ENCODE measurements at regions not wholly inside any gene's neighbourhood (a gene's known extent, or its start where the extent isn't known, plus 50 kb on each side); places are given as distances from the start of the nearest gene placed in this dataset.

DNA sequence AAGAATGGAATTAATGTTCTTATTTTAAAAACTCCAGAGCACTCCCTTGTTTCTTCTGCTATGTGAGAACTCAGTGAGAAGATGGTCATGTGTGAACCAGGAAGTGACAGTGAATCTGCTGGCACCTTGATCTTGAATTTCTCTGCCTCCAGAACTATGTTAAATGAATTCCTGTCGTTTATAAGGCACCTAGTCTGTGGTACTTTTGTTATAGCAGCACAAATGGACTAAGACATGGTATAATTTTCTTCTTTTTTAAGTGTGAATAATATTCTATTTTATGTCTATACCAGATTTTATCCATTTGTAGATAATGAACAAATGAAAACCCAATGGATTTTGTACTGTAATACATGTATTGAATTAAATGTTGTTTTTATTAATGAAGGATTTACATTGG is 601.9 kb upstream of the REG3G start:
- no peak overlapping the region for H3K27ac ChIP-seq

DNA sequence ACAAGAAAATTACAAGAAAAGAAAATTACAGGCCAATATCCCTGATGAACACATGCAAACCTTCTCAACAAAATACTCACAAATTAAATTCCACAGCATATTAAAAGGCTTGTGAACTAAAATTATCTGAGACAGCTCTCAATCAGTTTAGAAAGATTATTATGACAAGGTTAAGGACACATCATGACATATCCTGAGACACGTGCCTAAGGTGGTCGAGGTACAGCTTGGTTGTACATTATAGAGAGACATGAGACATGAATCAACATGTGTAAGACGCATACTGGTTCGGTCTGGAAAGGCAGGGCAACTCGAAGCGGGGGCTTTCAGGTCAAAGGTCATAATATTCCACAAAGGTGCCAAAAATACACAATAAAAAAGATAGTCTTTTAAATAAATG is 598.3 kb upstream of the REG3G start:
- TF ChIP-seq, protein P1, sequence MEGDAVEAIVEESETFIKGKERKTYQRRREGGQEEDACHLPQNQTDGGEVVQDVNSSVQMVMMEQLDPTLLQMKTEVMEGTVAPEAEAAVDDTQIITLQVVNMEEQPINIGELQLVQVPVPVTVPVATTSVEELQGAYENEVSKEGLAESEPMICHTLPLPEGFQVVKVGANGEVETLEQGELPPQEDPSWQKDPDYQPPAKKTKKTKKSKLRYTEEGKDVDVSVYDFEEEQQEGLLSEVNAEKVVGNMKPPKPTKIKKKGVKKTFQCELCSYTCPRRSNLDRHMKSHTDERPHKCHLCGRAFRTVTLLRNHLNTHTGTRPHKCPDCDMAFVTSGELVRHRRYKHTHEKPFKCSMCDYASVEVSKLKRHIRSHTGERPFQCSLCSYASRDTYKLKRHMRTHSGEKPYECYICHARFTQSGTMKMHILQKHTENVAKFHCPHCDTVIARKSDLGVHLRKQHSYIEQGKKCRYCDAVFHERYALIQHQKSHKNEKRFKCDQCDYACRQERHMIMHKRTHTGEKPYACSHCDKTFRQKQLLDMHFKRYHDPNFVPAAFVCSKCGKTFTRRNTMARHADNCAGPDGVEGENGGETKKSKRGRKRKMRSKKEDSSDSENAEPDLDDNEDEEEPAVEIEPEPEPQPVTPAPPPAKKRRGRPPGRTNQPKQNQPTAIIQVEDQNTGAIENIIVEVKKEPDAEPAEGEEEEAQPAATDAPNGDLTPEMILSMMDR (IDR thresholded peaks at IDR 0.05) = no peak
- no peak for TF ChIP-seq ZFX (IDR thresholded peaks at IDR 0.05; ENCODE audit: borderline replicate concordance)
- peak overlapping the region; percentile 68 for H3K27ac ChIP-seq

More for the DNA sequence above, 601.9 kb upstream of the REG3G start:
- TF ChIP-seq, protein P1 (IDR thresholded peaks at IDR 0.05) = no peak
- TF ChIP-seq ZFX (IDR thresholded peaks at IDR 0.05; ENCODE audit: borderline replicate concordance) = no peak

DNA sequence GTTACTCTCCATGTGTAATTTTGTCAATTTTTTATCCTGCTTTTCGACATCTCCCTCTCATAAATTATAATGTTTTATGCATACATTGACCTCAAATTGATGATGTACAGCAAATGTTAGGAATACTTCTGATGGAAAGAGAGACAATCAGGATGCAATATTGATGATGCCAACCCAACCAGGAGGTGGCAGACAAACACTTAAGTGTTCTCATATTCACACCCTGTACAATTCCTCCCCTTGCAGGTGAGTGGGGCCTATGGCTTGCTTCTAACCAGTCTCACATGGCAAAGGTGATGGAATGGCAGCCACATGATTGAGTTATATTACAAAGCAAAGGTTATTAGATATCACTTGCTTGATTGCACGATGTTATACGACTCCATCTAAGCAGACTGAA is 594.3 kb upstream of the REG3G start:
- no peak overlapping the region for H3K27ac ChIP-seq
- TF ChIP-seq ZFX (IDR thresholded peaks at IDR 0.05; ENCODE audit: borderline replicate concordance) = no peak
- TF ChIP-seq, protein P1 (IDR thresholded peaks at IDR 0.05) = peak; percentile 59

DNA sequence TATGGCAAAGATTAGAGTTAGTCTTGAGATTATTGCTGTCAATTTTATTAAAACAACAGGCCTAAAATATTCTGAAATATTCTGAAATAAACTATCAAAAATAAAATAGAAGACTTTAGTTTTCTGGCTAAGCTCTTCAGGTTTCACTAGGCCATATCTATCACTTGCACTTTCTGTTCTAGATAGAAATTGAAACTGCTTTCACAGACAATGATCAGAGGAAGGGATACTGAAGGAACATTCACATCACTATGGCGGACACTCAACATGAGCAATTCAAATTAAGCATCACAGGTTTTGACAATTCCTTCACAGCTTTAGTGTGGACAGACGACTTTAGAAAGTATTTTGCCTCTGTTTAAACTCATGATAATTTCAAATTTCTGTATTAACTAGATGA is 586.4 kb upstream of the REG3G start:
- no peak overlapping the region for H3K27ac ChIP-seq
- TF ChIP-seq ZFX (IDR thresholded peaks at IDR 0.05; ENCODE audit: borderline replicate concordance) = no peak
- TF ChIP-seq, protein P1 (IDR thresholded peaks at IDR 0.05) = no peak

DNA sequence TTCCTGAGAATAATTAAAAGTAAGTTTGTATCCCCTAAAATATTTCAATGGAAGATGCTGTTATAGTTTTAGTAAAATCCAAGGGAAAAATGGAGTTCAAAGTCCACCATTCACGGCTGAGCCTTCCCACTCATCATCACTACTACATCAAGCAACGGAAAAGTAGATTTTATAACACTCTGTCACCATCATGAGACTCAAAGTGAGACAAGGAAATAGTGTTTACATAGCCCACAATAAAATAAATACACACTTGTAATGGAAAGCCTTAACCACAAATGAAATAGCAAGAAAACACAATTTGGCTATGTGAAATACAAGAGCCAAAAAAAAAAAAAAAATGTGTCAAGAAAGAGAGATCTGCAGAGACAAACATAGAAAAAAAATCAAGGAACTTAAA is 569.9 kb upstream of the REG3G start:
- no peak overlapping the region for H3K27ac ChIP-seq
- TF ChIP-seq, protein P1 (IDR thresholded peaks at IDR 0.05) = no peak
- no peak for TF ChIP-seq ZFX (IDR thresholded peaks at IDR 0.05; ENCODE audit: borderline replicate concordance)

DNA sequence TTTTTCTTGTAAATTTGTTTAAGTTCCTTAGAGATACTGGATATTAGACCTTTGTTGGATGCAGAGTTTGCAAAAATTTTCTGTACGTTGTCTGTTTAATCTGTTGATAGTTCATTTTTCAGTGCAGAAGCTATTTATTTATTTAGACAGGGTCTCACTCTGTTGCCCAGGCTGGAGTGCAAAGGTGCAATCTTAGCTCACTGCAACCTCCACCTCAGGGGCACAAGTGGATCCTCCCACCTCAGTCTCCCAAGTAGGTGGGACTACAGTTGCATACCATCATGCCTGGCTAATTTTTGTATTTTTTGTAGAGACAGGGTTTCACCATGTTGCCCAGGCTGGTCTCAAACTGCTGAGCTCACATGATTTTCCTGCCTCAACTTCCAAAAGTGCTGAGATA is 568.2 kb upstream of the REG3G start:
- H3K27ac ChIP-seq = no peak overlapping the region
- TF ChIP-seq ZFX (IDR thresholded peaks at IDR 0.05; ENCODE audit: borderline replicate concordance) = no peak
- TF ChIP-seq, protein P1 (IDR thresholded peaks at IDR 0.05) = no peak

DNA sequence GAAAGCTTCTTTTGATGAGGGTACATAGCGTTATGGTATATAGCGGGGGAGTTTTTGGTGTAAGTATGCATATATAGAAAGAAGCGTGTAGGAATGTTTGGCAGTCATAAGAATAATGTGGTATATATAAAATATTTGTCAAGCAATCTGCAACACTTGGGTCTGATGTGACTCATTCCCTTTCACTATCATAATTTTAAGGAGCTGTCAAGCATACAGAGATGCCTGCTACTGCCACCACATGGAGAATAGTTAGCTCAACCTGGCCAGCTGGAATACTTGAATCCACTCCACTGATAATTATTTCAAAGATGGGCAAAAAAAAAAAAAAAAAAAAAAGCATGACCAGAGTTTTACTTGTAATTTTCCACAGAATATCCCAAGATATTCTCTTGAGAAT is 559.8 kb upstream of the REG3G start:
- TF ChIP-seq ZFX (IDR thresholded peaks at IDR 0.05; ENCODE audit: borderline replicate concordance) = no peak
- TF ChIP-seq, protein P1 (IDR thresholded peaks at IDR 0.05) = peak; percentile 36
- no peak overlapping the region for H3K27ac ChIP-seq
